K562 (cell line): ENCODE measurements at regions not wholly inside any gene's neighbourhood (a gene's known extent, or its start where the extent isn't known, plus 50 kb on each side); places are given as distances from the start of the nearest gene placed in this dataset.

Experiments used
- CBX5 ChIP-seq: IDR thresholded peaks from 2 replicates; pipeline ENCODE4 v1.6.1; 2014; ENCODE audit warnings: low read depth, borderline replicate concordance
- CTBP1 ChIP-seq: fragments of 450-650 bp; IDR thresholded peaks from 2 replicates; pipeline ENCODE4 v1.6.1; 2016; ENCODE audit warnings: borderline replicate concordance
- DMBX1 ChIP-seq: fragments of 250-450 bp; sonication (Bioruptor Pico); IDR thresholded peaks from 2 replicates; pipeline ENCODE4 v1.8.0; 2022; ENCODE audit warnings: inconsistent platforms, mild to moderate bottlenecking, moderate library complexity, borderline replicate concordance
- FOXP1 ChIP-seq: sonication (generic); formaldehyde crosslinking; IDR thresholded peaks from 2 replicates; pipeline ENCODE4 v1.8.0; 2022; ENCODE audit warnings: mild to moderate bottlenecking, missing genetic modification reagents
- JUND ChIP-seq, 2 experiments: IDR thresholded peaks; 2 replicates in 1 of 2; 3 replicates in 1 of 2; pipeline ENCODE4 v1.6.1; 2011; ENCODE audit warnings: borderline replicate concordance in 2 of 2, low read depth in 2 of 2, low read length in 2 of 2, improper control_type of control experiment in 1 of 2, missing biosample characterization in 1 of 2, missing genetic modification characterization in 1 of 2, missing genetic modification reagents in 1 of 2
- NFIC ChIP-seq: fragments of 450-650 bp; IDR thresholded peaks from 2 replicates; pipeline ENCODE4 v1.6.1; 2017; ENCODE audit warnings: mild to moderate bottlenecking, inconsistent platforms
- SP1 ChIP-seq: sonication (generic); formaldehyde crosslinking; IDR thresholded peaks from 2 replicates; pipeline ENCODE4 v1.8.1; 2022; ENCODE audit warnings: mild to moderate bottlenecking, missing genetic modification reagents
- ZNF121 ChIP-seq: sonication (generic); formaldehyde crosslinking; conservative IDR thresholded peaks from 2 replicates; pipeline ENCODE4 v1.8.0; 2022; ENCODE audit warnings: missing genetic modification reagents
- ZSCAN29 ChIP-seq: fragments of 450-650 bp; IDR thresholded peaks from 2 replicates; pipeline ENCODE4 v1.6.1; 2017
- TF ChIP-seq, protein P1 (sequence below), 3 experiments: IDR thresholded peaks in 2 of 3; conservative IDR thresholded peaks in 1 of 3; 2 replicates each; pipeline ENCODE4 v1.5.1; 2011 to 2012; ENCODE audit warnings: low read length in 3 of 3, mild to moderate bottlenecking in 3 of 3, control low read depth in 2 of 3, improper control_type of control experiment in 1 of 3, inconsistent platforms in 1 of 3, low read depth in 1 of 3, mixed read lengths in 1 of 3, moderate library complexity in 1 of 3; ENCODE audit not compliant: insufficient read depth in 2 of 3
- TF ChIP-seq, protein P2 (sequence below): sonication (generic); formaldehyde crosslinking; IDR thresholded peaks from 2 replicates; pipeline ENCODE4 v1.8.1; 2023; ENCODE audit warnings: mild to moderate bottlenecking, missing genetic modification reagents
- TF ChIP-seq, protein P3 (sequence below): fragments of 450-650 bp; IDR thresholded peaks from 2 replicates; pipeline ENCODE4 v1.6.1; 2016

DNA sequence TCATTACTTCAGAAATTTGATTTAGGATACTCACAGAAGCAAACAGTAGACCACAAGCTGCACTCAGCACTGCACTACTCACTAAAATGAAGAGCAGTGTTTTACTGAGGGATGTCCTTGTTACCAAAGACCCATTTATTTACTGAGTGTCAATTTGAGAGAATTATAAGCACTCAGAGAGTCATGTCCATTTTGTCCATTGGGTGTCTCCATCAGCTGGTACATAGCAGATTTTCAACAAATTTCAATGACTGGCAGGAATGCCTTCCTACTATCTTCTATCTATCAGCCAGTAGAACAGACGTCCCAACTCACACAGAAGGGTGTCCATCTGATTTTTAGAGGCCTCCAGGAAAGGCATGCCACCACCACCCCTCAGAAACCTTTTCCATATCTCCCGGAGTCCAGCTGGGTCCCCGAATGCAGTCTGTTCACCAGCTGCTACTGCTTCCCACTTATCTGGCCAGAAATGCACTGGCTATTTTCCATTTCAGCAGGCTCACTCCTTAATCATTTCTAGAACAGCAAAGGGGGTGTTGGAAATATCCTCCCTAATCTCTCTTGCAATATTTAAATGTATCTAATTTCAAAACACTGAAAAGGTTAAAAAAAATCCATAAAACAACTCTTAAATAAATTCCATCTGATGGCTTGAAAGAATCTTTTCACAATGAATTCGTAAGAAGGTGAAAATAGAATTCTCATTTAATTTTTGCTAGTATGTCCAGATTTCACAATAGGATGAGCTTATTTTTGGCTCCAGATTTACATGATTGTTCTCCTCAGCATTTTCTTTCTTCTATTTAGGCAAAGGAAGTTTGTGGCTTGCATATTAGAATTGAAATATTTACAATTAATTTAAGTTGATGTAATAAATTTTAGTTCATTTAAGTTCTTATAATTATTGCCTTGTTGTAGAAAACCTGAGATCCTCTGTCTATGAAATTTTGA lies 1164.0 kb upstream of the CELF2 start:
- TF ChIP-seq, protein P1, sequence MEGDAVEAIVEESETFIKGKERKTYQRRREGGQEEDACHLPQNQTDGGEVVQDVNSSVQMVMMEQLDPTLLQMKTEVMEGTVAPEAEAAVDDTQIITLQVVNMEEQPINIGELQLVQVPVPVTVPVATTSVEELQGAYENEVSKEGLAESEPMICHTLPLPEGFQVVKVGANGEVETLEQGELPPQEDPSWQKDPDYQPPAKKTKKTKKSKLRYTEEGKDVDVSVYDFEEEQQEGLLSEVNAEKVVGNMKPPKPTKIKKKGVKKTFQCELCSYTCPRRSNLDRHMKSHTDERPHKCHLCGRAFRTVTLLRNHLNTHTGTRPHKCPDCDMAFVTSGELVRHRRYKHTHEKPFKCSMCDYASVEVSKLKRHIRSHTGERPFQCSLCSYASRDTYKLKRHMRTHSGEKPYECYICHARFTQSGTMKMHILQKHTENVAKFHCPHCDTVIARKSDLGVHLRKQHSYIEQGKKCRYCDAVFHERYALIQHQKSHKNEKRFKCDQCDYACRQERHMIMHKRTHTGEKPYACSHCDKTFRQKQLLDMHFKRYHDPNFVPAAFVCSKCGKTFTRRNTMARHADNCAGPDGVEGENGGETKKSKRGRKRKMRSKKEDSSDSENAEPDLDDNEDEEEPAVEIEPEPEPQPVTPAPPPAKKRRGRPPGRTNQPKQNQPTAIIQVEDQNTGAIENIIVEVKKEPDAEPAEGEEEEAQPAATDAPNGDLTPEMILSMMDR (IDR thresholded peaks at IDR 0.05 in 2 of 3, conservative IDR thresholded peaks at IDR 0.05 in 1 of 3; ENCODE audit: insufficient read depth in 2 of 3, low read depth in 1 of 3, low read length in 3 of 3), result no peak
- TF ChIP-seq CTBP1, result no peak
- TF ChIP-seq JUND (IDR thresholded peaks at IDR 0.05; ENCODE audit: borderline replicate concordance, low read depth, low read length), result no peak
- TF ChIP-seq JUND (tag; IDR thresholded peaks at IDR 0.05; ENCODE audit: borderline replicate concordance, low read depth, low read length), result no peak
- TF ChIP-seq NFIC, result no peak
- TF ChIP-seq FOXP1 (CRISPR knock-in tag), result no peak
- TF ChIP-seq, protein P2, sequence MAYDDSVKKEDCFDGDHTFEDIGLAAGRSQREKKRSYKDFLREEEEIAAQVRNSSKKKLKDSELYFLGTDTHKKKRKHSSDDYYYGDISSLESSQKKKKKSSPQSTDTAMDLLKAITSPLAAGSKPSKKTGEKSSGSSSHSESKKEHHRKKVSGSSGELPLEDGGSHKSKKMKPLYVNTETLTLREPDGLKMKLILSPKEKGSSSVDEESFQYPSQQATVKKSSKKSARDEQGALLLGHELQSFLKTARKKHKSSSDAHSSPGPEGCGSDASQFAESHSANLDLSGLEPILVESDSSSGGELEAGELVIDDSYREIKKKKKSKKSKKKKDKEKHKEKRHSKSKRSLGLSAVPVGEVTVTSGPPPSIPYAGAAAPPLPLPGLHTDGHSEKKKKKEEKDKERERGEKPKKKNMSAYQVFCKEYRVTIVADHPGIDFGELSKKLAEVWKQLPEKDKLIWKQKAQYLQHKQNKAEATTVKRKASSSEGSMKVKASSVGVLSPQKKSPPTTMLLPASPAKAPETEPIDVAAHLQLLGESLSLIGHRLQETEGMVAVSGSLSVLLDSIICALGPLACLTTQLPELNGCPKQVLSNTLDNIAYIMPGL (CRISPR knock-in tag), result no peak
- TF ChIP-seq DMBX1 (CRISPR knock-in tag), result no peak
- no peak for TF ChIP-seq CBX5
- no peak for TF ChIP-seq ZNF121 (CRISPR knock-in tag)
- no peak for TF ChIP-seq SP1 (CRISPR knock-in tag)
- TF ChIP-seq ZSCAN29, result no peak
- TF ChIP-seq, protein P3, sequence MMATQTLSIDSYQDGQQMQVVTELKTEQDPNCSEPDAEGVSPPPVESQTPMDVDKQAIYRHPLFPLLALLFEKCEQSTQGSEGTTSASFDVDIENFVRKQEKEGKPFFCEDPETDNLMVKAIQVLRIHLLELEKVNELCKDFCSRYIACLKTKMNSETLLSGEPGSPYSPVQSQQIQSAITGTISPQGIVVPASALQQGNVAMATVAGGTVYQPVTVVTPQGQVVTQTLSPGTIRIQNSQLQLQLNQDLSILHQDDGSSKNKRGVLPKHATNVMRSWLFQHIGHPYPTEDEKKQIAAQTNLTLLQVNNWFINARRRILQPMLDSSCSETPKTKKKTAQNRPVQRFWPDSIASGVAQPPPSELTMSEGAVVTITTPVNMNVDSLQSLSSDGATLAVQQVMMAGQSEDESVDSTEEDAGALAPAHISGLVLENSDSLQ, result no peak
